ENCODE measurements at regions not wholly inside any gene's neighbourhood (a gene's known extent, or its start where the extent isn't known, plus 50 kb on each side); places are given as distances from the start of the nearest gene placed in this dataset.

DNA sequence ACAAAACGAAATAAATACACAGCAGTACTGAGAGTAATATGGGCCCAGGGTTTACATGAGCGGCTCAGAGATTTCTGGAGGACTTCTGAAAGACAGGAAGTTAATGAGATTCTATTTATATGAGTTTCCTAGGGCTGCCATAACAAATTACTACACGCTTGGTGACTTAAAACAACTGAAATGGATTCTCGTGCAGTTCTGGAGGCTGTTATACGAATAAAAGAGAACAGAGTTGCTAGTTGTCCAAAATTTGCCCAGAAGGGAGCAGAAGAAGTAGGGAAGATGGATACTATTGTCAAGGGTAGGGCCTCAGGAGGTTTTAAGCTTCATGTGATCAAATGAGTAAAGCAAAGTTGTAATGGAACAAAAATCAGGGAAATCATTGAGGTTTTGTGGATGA lies 173.1 kb upstream of the LYSMD4 start:
- 70 to 82% methylated on average over 5 of the region's 5 CpGs for WGBS, 2 donors
- Histone ChIP-seq H3K9me3 (no peaks in the 10 kb centered on the region), H3K27me3 (no peaks in the 10 kb centered on the region), H3K4me1 (no peaks in the 10 kb centered on the region), H3K27ac (no peak overlapping the region), H3K36me3 (replicated peaks in 1 of 2; ENCODE audit: insufficient read depth in 1 of 2, low read depth in 2 of 2) (no peaks in the 10 kb centered on the region), H3K4me3 (no peak overlapping the region)
- no peak for TF ChIP-seq POLR2A (IDR thresholded peaks at IDR 0.05)
- TF ChIP-seq, protein P1, sequence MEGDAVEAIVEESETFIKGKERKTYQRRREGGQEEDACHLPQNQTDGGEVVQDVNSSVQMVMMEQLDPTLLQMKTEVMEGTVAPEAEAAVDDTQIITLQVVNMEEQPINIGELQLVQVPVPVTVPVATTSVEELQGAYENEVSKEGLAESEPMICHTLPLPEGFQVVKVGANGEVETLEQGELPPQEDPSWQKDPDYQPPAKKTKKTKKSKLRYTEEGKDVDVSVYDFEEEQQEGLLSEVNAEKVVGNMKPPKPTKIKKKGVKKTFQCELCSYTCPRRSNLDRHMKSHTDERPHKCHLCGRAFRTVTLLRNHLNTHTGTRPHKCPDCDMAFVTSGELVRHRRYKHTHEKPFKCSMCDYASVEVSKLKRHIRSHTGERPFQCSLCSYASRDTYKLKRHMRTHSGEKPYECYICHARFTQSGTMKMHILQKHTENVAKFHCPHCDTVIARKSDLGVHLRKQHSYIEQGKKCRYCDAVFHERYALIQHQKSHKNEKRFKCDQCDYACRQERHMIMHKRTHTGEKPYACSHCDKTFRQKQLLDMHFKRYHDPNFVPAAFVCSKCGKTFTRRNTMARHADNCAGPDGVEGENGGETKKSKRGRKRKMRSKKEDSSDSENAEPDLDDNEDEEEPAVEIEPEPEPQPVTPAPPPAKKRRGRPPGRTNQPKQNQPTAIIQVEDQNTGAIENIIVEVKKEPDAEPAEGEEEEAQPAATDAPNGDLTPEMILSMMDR (IDR thresholded peaks at IDR 0.05): no peak
- DNase-seq (no peak), ATAC-seq (no peak)
- intact Hi-C loops (cut with DNase I): no loop called here

- H3K4me1 ChIP-seq: no peaks in the 10 kb centered on the region
- TF ChIP-seq, protein P1 (IDR thresholded peaks at IDR 0.05): no peak
- TF ChIP-seq POLR2A (IDR thresholded peaks at IDR 0.05): no peak
- intact Hi-C loops (cut with DNase I): no loop called here
- H3K4me3 ChIP-seq: no peak overlapping the region
- H3K27ac ChIP-seq: no peak overlapping the region
- no peak for ATAC-seq
- no peaks in the 10 kb centered on the region for H3K27me3 ChIP-seq
- no peaks in the 10 kb centered on the region for H3K36me3 ChIP-seq (replicated peaks in 1 of 2; ENCODE audit: insufficient read depth in 1 of 2, low read depth in 2 of 2)
- DNase-seq: no peak
- H3K9me3 ChIP-seq: peaks cover 0 to 6% (median 0%) of the 10 kb centered on the region in 3 donors
- 73 to 83% methylated on average over 1 of the region's 1 CpG for WGBS, 2 donors
Observed at GRCh38 chr15:99902248-99902928, 169.2 kb upstream of the LYSMD4 start.

GRCh38 chr15:99895956-99896311 lies 162.7 kb upstream of the LYSMD4 start:
- intact Hi-C loops (cut with DNase I): no loop called here
- 77 to 87% methylated on average over 4 of the region's 4 CpGs for WGBS, 2 donors
- no peak for ATAC-seq
- H3K4me1 ChIP-seq: no peaks in the 10 kb centered on the region
- no peak overlapping the region for H3K27ac ChIP-seq
- H3K27me3 ChIP-seq: no peaks in the 10 kb centered on the region
- DNase-seq: no peak
- H3K36me3 ChIP-seq (replicated peaks in 1 of 2; ENCODE audit: insufficient read depth in 1 of 2, low read depth in 2 of 2): no peaks in the 10 kb centered on the region
- TF ChIP-seq, protein P1 (IDR thresholded peaks at IDR 0.05): no peak
- no peak for TF ChIP-seq POLR2A (IDR thresholded peaks at IDR 0.05)
- no peak overlapping the region for H3K4me3 ChIP-seq
- H3K9me3 ChIP-seq: peaks cover 0 to 6% (median 0%) of the 10 kb centered on the region in 3 donors

GRCh38 chr15:99895189-99895955 lies 162.1 kb upstream of the LYSMD4 start:
- Histone ChIP-seq H3K9me3 (peaks cover 0 to 6% (median 0%) of the 10 kb centered on the region in 3 donors), H3K4me1 (no peaks in the 10 kb centered on the region), H3K27ac (no peak overlapping the region), H3K36me3 (replicated peaks in 1 of 2; ENCODE audit: insufficient read depth in 1 of 2, low read depth in 2 of 2) (no peaks in the 10 kb centered on the region), H3K4me3 (no peak overlapping the region), H3K27me3 (no peaks in the 10 kb centered on the region)
- intact Hi-C loops (cut with DNase I): no loop called here
- ATAC-seq (no peak), DNase-seq (no peak)
- WGBS, 2 donors: 88 to 93% methylated on average over 4 of the region's 4 CpGs
- no peak for TF ChIP-seq POLR2A (IDR thresholded peaks at IDR 0.05)
- TF ChIP-seq, protein P1 (IDR thresholded peaks at IDR 0.05): no peak

Measured in body of pancreas (tissue), 4 donors.